GM12878 (cell line): ENCODE measurements at regions not wholly inside any gene's neighbourhood (a gene's known extent, or its start where the extent isn't known, plus 50 kb on each side); places are given as distances from the start of the nearest gene placed in this dataset.

Experiments used
- CHD2 ChIP-seq: IDR thresholded peaks from 2 replicates; pipeline ENCODE4 v1.6.1; 2011; ENCODE audit warnings: low read depth, low read length, improper control_type of control experiment, borderline replicate concordance
- EGR1 ChIP-seq, 2 experiments: IDR thresholded peaks; 1 replicate in 1 of 2; 2 replicates in 1 of 2; pipeline ENCODE4 v1.6.1; 2011 to 2012; ENCODE audit warnings: low read depth in 2 of 2, low read length in 2 of 2, borderline replicate concordance in 1 of 2, mild to moderate bottlenecking in 1 of 2, moderate library complexity in 1 of 2
- ETV6 ChIP-seq, 2 experiments: fragments of 450-650 bp in 1 of 2; IDR thresholded peaks in 1 of 2; conservative IDR thresholded peaks in 1 of 2; 2 replicates each; pipeline ENCODE4 v1.6.1; 2014; ENCODE audit warnings: antibody characterized with exemption in 1 of 2, borderline replicate concordance in 1 of 2, low read depth in 1 of 2, mild to moderate bottlenecking in 1 of 2, moderate library complexity in 1 of 2
- FOXM1 ChIP-seq: IDR thresholded peaks from 2 replicates; pipeline ENCODE4 v1.6.1; 2012; ENCODE audit warnings: low read depth, mild to moderate bottlenecking, inconsistent platforms, low read length, moderate library complexity
- IKZF1 ChIP-seq: fragments of 450-650 bp; conservative IDR thresholded peaks from 2 replicates; pipeline ENCODE4 v1.6.1; 2017; ENCODE audit warnings: antibody characterized with exemption, mild to moderate bottlenecking
- JUND ChIP-seq: IDR thresholded peaks from 2 replicates; pipeline ENCODE4 v1.6.1; 2012; ENCODE audit warnings: low read depth, mild to moderate bottlenecking, low read length, improper control_type of control experiment, moderate library complexity
- MEF2A ChIP-seq: IDR thresholded peaks from 2 replicates; pipeline ENCODE4 v1.6.1; 2011; ENCODE audit warnings: low read depth, mild to moderate bottlenecking, low read length, moderate library complexity; ENCODE audit not compliant: insufficient read depth
- POLR2A ChIP-seq: IDR thresholded peaks from 2 replicates; pipeline ENCODE4 v1.6.1; 2011; ENCODE audit warnings: low read depth, mild to moderate bottlenecking, low read length
- POLR2AphosphoS5 ChIP-seq: IDR thresholded peaks from 2 replicates; pipeline ENCODE4 v1.6.1; 2011; ENCODE audit warnings: mild to moderate bottlenecking, low read length, inconsistent platforms
- RBBP5 ChIP-seq: fragments of 200-600 bp; sonication (generic); conservative IDR thresholded peaks from 2 replicates; pipeline ENCODE4 v1.6.1; 2016
- TAF1 ChIP-seq: IDR thresholded peaks from 2 replicates; pipeline ENCODE4 v1.6.1; 2011; ENCODE audit warnings: mild to moderate bottlenecking, low read depth, low read length, borderline replicate concordance
- TCF12 ChIP-seq: IDR thresholded peaks from 2 replicates; pipeline ENCODE4 v1.6.1; 2011; ENCODE audit warnings: low read depth, mild to moderate bottlenecking, low read length
- TF ChIP-seq, protein P1 (sequence below): IDR thresholded peaks from 2 replicates; pipeline ENCODE4 v1.6.1; 2011; ENCODE audit warnings: low read depth, low read length, improper control_type of control experiment, borderline replicate concordance
- TF ChIP-seq, protein P2 (sequence below), 3 experiments: IDR thresholded peaks in 2 of 3; conservative IDR thresholded peaks in 1 of 3; 2 replicates each; pipeline ENCODE4 v1.5.1; 2011; ENCODE audit warnings: low read depth in 3 of 3, low read length in 3 of 3, mild to moderate bottlenecking in 3 of 3, control low read depth in 2 of 3, moderate library complexity in 2 of 3, inconsistent platforms in 1 of 3, mixed read lengths in 1 of 3; ENCODE audit not compliant: control insufficient read depth in 2 of 3, insufficient read depth in 1 of 3; ENCODE audit errors: extremely low read depth in 1 of 3

DNA sequence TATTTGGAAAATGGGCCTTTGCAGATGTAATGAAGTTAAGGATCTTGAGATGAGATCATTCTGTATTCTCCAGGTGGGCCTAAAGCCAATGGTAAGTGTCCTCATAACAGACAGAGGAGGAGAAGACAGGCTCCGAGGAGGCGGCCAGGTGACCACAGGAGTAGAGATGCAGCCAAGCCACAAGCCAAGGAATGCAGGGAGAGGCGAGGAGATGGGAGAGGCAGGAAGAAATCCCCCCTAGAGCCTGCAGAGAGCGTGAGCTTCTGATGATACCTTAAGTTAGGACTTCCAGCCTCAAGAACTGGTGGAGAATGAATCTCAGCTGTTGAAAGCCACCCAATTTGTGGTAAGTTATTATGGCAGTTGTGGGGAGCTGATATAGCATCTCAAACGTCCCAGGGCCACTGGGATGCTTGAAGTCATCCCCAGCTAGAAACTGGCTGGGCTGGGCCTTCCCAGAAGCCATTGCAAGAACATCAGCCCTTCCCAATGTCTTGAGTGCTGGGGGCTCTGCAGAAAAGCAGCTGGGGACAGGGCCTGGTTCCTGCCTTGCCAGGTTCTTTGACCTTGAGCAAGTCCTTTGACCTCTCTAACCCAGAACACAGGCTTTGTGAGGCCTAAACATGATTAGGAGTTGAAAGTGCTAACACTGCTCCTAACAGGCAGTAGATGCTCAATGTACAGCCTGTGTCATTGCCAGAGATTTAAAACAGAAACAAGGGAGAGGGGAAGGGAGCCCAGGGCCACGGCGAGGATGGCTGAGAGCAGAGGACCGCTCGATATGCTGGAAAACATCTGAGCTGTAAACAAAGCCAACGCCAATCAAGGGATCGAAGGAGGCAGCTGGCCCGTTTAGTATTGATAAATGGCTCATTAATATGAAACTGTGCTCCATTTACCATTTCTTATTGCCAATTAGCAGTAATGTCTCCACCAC, 632.3 kb downstream of the TBC1D22A start:
- TF ChIP-seq TAF1: no peak
- no peak for TF ChIP-seq JUND
- no peak for TF ChIP-seq EGR1 (IDR thresholded peaks at IDR 0.05; ENCODE audit: borderline replicate concordance in 1 of 2, low read depth in 2 of 2, low read length in 2 of 2)
- TF ChIP-seq MEF2A: no peak
- TF ChIP-seq POLR2A: no peak
- TF ChIP-seq, protein P1, sequence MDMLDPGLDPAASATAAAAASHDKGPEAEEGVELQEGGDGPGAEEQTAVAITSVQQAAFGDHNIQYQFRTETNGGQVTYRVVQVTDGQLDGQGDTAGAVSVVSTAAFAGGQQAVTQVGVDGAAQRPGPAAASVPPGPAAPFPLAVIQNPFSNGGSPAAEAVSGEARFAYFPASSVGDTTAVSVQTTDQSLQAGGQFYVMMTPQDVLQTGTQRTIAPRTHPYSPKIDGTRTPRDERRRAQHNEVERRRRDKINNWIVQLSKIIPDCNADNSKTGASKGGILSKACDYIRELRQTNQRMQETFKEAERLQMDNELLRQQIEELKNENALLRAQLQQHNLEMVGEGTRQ: no peak
- TF ChIP-seq IKZF1: no peak
- no peak for TF ChIP-seq ETV6 (conservative IDR thresholded peaks at IDR 0.05 in 1 of 2, IDR thresholded peaks at IDR 0.05 in 1 of 2; ENCODE audit: borderline replicate concordance in 1 of 2, low read depth in 1 of 2)
- no peak for TF ChIP-seq FOXM1
- no peak for TF ChIP-seq RBBP5
- TF ChIP-seq, protein P2, sequence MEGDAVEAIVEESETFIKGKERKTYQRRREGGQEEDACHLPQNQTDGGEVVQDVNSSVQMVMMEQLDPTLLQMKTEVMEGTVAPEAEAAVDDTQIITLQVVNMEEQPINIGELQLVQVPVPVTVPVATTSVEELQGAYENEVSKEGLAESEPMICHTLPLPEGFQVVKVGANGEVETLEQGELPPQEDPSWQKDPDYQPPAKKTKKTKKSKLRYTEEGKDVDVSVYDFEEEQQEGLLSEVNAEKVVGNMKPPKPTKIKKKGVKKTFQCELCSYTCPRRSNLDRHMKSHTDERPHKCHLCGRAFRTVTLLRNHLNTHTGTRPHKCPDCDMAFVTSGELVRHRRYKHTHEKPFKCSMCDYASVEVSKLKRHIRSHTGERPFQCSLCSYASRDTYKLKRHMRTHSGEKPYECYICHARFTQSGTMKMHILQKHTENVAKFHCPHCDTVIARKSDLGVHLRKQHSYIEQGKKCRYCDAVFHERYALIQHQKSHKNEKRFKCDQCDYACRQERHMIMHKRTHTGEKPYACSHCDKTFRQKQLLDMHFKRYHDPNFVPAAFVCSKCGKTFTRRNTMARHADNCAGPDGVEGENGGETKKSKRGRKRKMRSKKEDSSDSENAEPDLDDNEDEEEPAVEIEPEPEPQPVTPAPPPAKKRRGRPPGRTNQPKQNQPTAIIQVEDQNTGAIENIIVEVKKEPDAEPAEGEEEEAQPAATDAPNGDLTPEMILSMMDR (IDR thresholded peaks at IDR 0.05 in 2 of 3, conservative IDR thresholded peaks at IDR 0.05 in 1 of 3; ENCODE audit: control insufficient read depth in 2 of 3, extremely low read depth in 1 of 3, insufficient read depth in 1 of 3, low read depth in 3 of 3, low read length in 3 of 3): no peak
- no peak for TF ChIP-seq TCF12
- no peak for TF ChIP-seq POLR2AphosphoS5
- no peak for TF ChIP-seq CHD2
